HCT116 (cell line): ENCODE measurements at regions not wholly inside any gene's neighbourhood (a gene's known extent, or its start where the extent isn't known, plus 50 kb on each side); places are given as distances from the start of the nearest gene placed in this dataset.

Experiments
- ATAC-seq: fragments of 200-7000 bp; cut with Tn5 transposase; 2 replicates; pipeline ENCODE4 v1.9.1; 2020; ENCODE audit warnings: mild to moderate bottlenecking, moderate library complexity
- BruUV-seq: library from RNA; stranded (reverse); fragments of 400-500 nt; replicated peaks from 2 replicates; lab custom pipeline; 2021; lab: Mats Ljungman, UMichigan
- CTCF ChIA-PET: fragments of 300-600 bp; sonication (Branson Sonifier 250); formaldehyde crosslinking; loops from one replicate; lab custom pipeline; 2021; ENCODE audit warnings: antibody characterized with exemption; lab: Charles Lee
- POLR2A ChIA-PET: fragments of 300-600, 350-600 bp; sonication (Branson Sonifier 250); formaldehyde crosslinking; loops from one replicate; lab custom pipeline; 2021; ENCODE audit warnings: antibody characterized with exemption; lab: Charles Lee
- RAD21 ChIA-PET, 2 experiments: fragments of 300-600 bp; sonication (Branson Sonifier 250); formaldehyde crosslinking; loops; one replicate each; lab custom pipeline; 2023; ENCODE audit warnings: low total read pairs in 2 of 2; ENCODE audit not compliant: uncharacterized antibody in 2 of 2, unreplicated experiment in 2 of 2, low non-redundant PET in 1 of 2; lab: Charles Lee
- DNase-seq: peaks from one replicate; pipeline ENCODE4 v3.0.0-alpha.2; 2010; ENCODE audit warnings: low read depth, low spot score
- H2AFZ ChIP-seq: fragments of 200-600 bp; shearing (Covaris generic), sonication (generic); 2 replicates; pipeline ENCODE4 v1.6.1; 2017; ENCODE audit warnings: low read depth, mixed run types, mixed read lengths, antibody characterized with exemption, low read length; ENCODE audit not compliant: poor library complexity, severe bottlenecking
- H3K27ac ChIP-seq: 2 replicates; pipeline ENCODE4 v1.5.1; 2012; ENCODE audit warnings: low read depth, low read length
- H3K27me3 ChIP-seq: fragments of 200-600 bp; sonication (generic); 2 replicates; pipeline ENCODE4 v1.6.1; 2016; ENCODE audit warnings: mixed run types, low read length, mixed read lengths; ENCODE audit not compliant: insufficient read depth
- H3K36me3 ChIP-seq, 2 experiments: fragments of 200-500 bp in 1 of 2; fragments of 200-600 bp in 1 of 2; sonication (Bioruptor generic) in 1 of 2; sonication (generic) in 1 of 2; 2 replicates each; pipeline versions ENCODE4 v1.5.1 to v1.6.1; 2014 to 2016; ENCODE audit warnings: low read length in 2 of 2, inconsistent platforms in 1 of 2, mixed read lengths in 1 of 2, mixed run types in 1 of 2; ENCODE audit not compliant: insufficient read depth in 2 of 2, control insufficient read depth in 1 of 2
- H3K4me1 ChIP-seq, 2 experiments: fragments of 200-600 bp in 1 of 2; sonication (generic) in 1 of 2; 2 replicates each; pipeline versions ENCODE4 v1.5.1 to v1.6.1; 2012 to 2017; ENCODE audit warnings: low read length in 2 of 2, inconsistent platforms in 1 of 2, mild to moderate bottlenecking in 1 of 2, mixed read lengths in 1 of 2, mixed run types in 1 of 2, moderate library complexity in 1 of 2; ENCODE audit not compliant: insufficient read depth in 2 of 2, control insufficient read depth in 1 of 2
- H3K4me2 ChIP-seq: fragments of 200-600 bp; sonication (generic); 2 replicates; pipeline ENCODE4 v1.6.1; 2017; ENCODE audit warnings: mixed run types, low read length, mixed read lengths
- H3K4me3 ChIP-seq, 2 experiments: fragments of 200-600 bp in 1 of 2; sonication (generic) in 1 of 2; replicated peaks in 1 of 2; 2 replicates each; pipeline ENCODE4 v1.5.1; 2011 to 2016; ENCODE audit warnings: low read length in 2 of 2, control low read depth in 1 of 2, low read depth in 1 of 2, mild to moderate bottlenecking in 1 of 2, mixed read lengths in 1 of 2, mixed run types in 1 of 2
- H3K79me2 ChIP-seq: fragments of 200-600 bp; sonication (generic); 2 replicates; pipeline ENCODE4 v1.6.1; 2017; ENCODE audit warnings: mild to moderate bottlenecking, mixed run types, low read length, moderate library complexity, mixed read lengths; ENCODE audit not compliant: insufficient read depth
- H3K9ac ChIP-seq: fragments of 200-600 bp; sonication (generic); 2 replicates; pipeline ENCODE4 v1.6.1; 2016; ENCODE audit warnings: low read length, mixed read lengths
- H3K9me2 ChIP-seq: fragments of 200-600 bp; sonication (generic), shearing (Covaris generic); 2 replicates; pipeline ENCODE4 v1.6.1; 2017; ENCODE audit warnings: mixed run types, mild to moderate bottlenecking, moderate library complexity; ENCODE audit not compliant: insufficient read depth
- H3K9me3 ChIP-seq, 2 experiments: fragments of 200-500 bp in 1 of 2; fragments of 200-600 bp in 1 of 2; sonication (Bioruptor generic) in 1 of 2; sonication (generic) in 1 of 2; 2 replicates each; pipeline ENCODE4 v1.6.1; 2014 to 2017; ENCODE audit warnings: low read length in 2 of 2, mixed read lengths in 2 of 2, inconsistent platforms in 1 of 2, low read depth in 1 of 2, mild to moderate bottlenecking in 1 of 2, mixed run types in 1 of 2, moderate library complexity in 1 of 2; ENCODE audit not compliant: control insufficient read depth in 1 of 2, insufficient read depth in 1 of 2
- H4K20me1 ChIP-seq: fragments of 200-600 bp; sonication (generic), shearing (Covaris generic); 2 replicates; pipeline ENCODE4 v1.6.1; 2017; ENCODE audit warnings: mixed run types, mild to moderate bottlenecking, moderate library complexity; ENCODE audit not compliant: insufficient read depth
- ATF3 ChIP-seq: IDR thresholded peaks from 2 replicates; pipeline ENCODE4 v1.6.1; 2012
- CTCF ChIP-seq, 3 experiments: fragments of 200-600 bp in 1 of 3; sonication (generic) in 1 of 3; IDR thresholded peaks in 2 of 3; conservative IDR thresholded peaks in 1 of 3; 2 replicates each; pipeline ENCODE4 v1.5.1; 2012 to 2017; ENCODE audit warnings: low read depth in 2 of 3, low read length in 2 of 3, antibody characterized with exemption in 1 of 3, borderline replicate concordance in 1 of 3, control low read depth in 1 of 3, mild to moderate bottlenecking in 1 of 3, mixed read lengths in 1 of 3, mixed run types in 1 of 3, moderate library complexity in 1 of 3; ENCODE audit not compliant: insufficient read depth in 1 of 3
- EGR1 ChIP-seq: IDR thresholded peaks from 2 replicates; pipeline ENCODE4 v1.6.1; 2012; ENCODE audit warnings: low read depth
- FOSL1 ChIP-seq: IDR thresholded peaks from 2 replicates; pipeline ENCODE4 v1.6.1; 2012; ENCODE audit warnings: low read depth
- JUND ChIP-seq: IDR thresholded peaks from 2 replicates; pipeline ENCODE4 v1.6.1; 2012
- POLR2A ChIP-seq: IDR thresholded peaks from 2 replicates; pipeline ENCODE4 v1.7.0; 2011; ENCODE audit warnings: borderline replicate concordance; ENCODE audit not compliant: insufficient read depth, insufficient read length; ENCODE audit errors: extremely low read depth
- RAD21 ChIP-seq: IDR thresholded peaks from 2 replicates; pipeline ENCODE4 v1.6.1; 2012; ENCODE audit warnings: low read depth, mild to moderate bottlenecking
- SP1 ChIP-seq: IDR thresholded peaks from 2 replicates; pipeline ENCODE4 v1.6.1; 2012; ENCODE audit warnings: low read depth
- SRF ChIP-seq: IDR thresholded peaks from 2 replicates; pipeline ENCODE4 v1.6.1; 2012; ENCODE audit warnings: low read depth
- YY1 ChIP-seq: IDR thresholded peaks from 2 replicates; pipeline ENCODE4 v1.6.1; 2011; ENCODE audit warnings: low read length, low read depth, moderate library complexity, mild to moderate bottlenecking; ENCODE audit not compliant: insufficient replicate concordance; ENCODE audit errors: extremely low read depth
- intact Hi-C: fragments of 100-400 bp; cut with micrococcal nuclease; formaldehyde crosslinking; loops from 2 replicates; pipeline ENCODE4 v1.10.0; 2022

- TF ChIP-seq POLR2A (no peak), EGR1 (no peak), SRF (no peak), CTCF (IDR thresholded peaks at IDR 0.05 in 2 of 3, conservative IDR thresholded peaks at IDR 0.05 in 1 of 3; ENCODE audit: borderline replicate concordance in 1 of 3, insufficient read depth in 1 of 3, low read depth in 2 of 3, low read length in 2 of 3) (no peak), RAD21 (no peak), ATF3 (no peak), JUND (no peak), FOSL1 (no peak), YY1 (no peak), SP1 (no peak)
- Histone ChIP-seq H3K27ac (no peak overlapping the region), H4K20me1 (no peaks in the 10 kb centered on the region), H3K4me3 (no peak overlapping the region), H3K79me2 (no peaks in the 10 kb centered on the region), H3K9me2 (no peaks in the 10 kb centered on the region), H3K4me1 (no peaks in the 10 kb centered on the region), H3K9ac (no peak overlapping the region), H3K4me2 (no peak overlapping the region), H3K9me3 (no peaks in the 10 kb centered on the region), H3K36me3 (no peaks in the 10 kb centered on the region), H3K27me3 (no peaks in the 10 kb centered on the region), H2AFZ (no peak overlapping the region)
- CTCF ChIA-PET: no interaction called here
- POLR2A ChIA-PET: no interaction called here
- intact Hi-C loops: no loop called here
- RAD21 ChIA-PET: no interaction called here
- no TSS peak for BruUV-seq
- ATAC-seq (no peak), DNase-seq (no peak)
Measured at GRCh38 chr4:123893011-123893981, 496.7 kb downstream of the SPRY1 start.
